ENCODE measurements at regions not wholly inside any gene's neighbourhood (a gene's known extent, or its start where the extent isn't known, plus 50 kb on each side); places are given as distances from the start of the nearest gene placed in this dataset.

GRCh38 chr4:18566970-18567799 is 545.6 kb upstream of the LCORL start:
- ATAC-seq (no peak), DNase-seq (ENCODE audit: low read depth, low spot score) (no peak)
- ChIA-PET POLR2A (no interaction called here), CTCF (no interaction called here)
- in situ Hi-C loops (cut with HindIII; ENCODE audit: low pct_unique_long_range_greater_than_20kb, low sequenced_read_pairs), result no loop called here
- intact Hi-C loops (cut with micrococcal nuclease; ENCODE audit: unreplicated experiment), result no loop called here
- H3K4me1 ChIP-seq (ENCODE audit: control insufficient read depth, insufficient read depth, low read length), result no peaks in the 10 kb centered on the region
- no peak overlapping the region for H3K27ac ChIP-seq (ENCODE audit: low read length)
- BruUV-seq (replicated peaks), result no TSS peak
- H3K36me3 ChIP-seq (ENCODE audit: control insufficient read depth, insufficient read depth, low read length), result no peaks in the 10 kb centered on the region
- H3K27me3 ChIP-seq (ENCODE audit: control insufficient read depth, insufficient read depth, low read length), result no peaks in the 10 kb centered on the region
- no peaks in the 10 kb centered on the region for H3K9me3 ChIP-seq (ENCODE audit: control insufficient read depth, insufficient read depth, low read depth, low read length)
- TF ChIP-seq REST (IDR thresholded peaks at IDR 0.05; ENCODE audit: insufficient read depth in 1 of 2, low read depth in 2 of 2, low read length in 1 of 2), result no peak
- TF ChIP-seq POLR2AphosphoS5 (IDR thresholded peaks at IDR 0.05; ENCODE audit: low read depth, low read length), result no peak
- TF ChIP-seq SIN3A (IDR thresholded peaks at IDR 0.05; ENCODE audit: borderline replicate concordance, insufficient read depth, low read depth, low read length), result no peak
- no peak for TF ChIP-seq CTCF (IDR thresholded peaks at IDR 0.05)
- TF ChIP-seq TCF7L2 (IDR thresholded peaks at IDR 0.05; ENCODE audit: low read depth, low read length), result no peak
- no peak overlapping the region for H3K4me3 ChIP-seq (ENCODE audit: low read depth in 2 of 2, low read length in 2 of 2)

GRCh38 chr4:18559492-18559891 is 537.9 kb upstream of the LCORL start:
- ChIA-PET POLR2A (no interaction called here), CTCF (no interaction called here)
- no TSS peak for BruUV-seq (replicated peaks)
- intact Hi-C loops (cut with micrococcal nuclease; ENCODE audit: unreplicated experiment) (no loop called here), in situ Hi-C loops (cut with HindIII; ENCODE audit: low pct_unique_long_range_greater_than_20kb, low sequenced_read_pairs) (no loop called here)
- H3K4me3 ChIP-seq (ENCODE audit: low read depth in 2 of 2, low read length in 2 of 2), result no peak overlapping the region
- H3K9me3 ChIP-seq (ENCODE audit: control insufficient read depth, insufficient read depth, low read depth, low read length), result no peaks in the 10 kb centered on the region
- ATAC-seq (no peak), DNase-seq (ENCODE audit: low read depth, low spot score) (no peak)
- H3K36me3 ChIP-seq (ENCODE audit: control insufficient read depth, insufficient read depth, low read length), result no peaks in the 10 kb centered on the region
- H3K4me1 ChIP-seq (ENCODE audit: control insufficient read depth, insufficient read depth, low read length), result no peaks in the 10 kb centered on the region
- H3K27me3 ChIP-seq (ENCODE audit: control insufficient read depth, insufficient read depth, low read length), result no peaks in the 10 kb centered on the region
- no peak overlapping the region for H3K27ac ChIP-seq (ENCODE audit: low read length)
- TF ChIP-seq CTCF (IDR thresholded peaks at IDR 0.05) (no peak), TCF7L2 (IDR thresholded peaks at IDR 0.05; ENCODE audit: low read depth, low read length) (no peak), SIN3A (IDR thresholded peaks at IDR 0.05; ENCODE audit: borderline replicate concordance, insufficient read depth, low read depth, low read length) (no peak), POLR2AphosphoS5 (IDR thresholded peaks at IDR 0.05; ENCODE audit: low read depth, low read length) (no peak), REST (IDR thresholded peaks at IDR 0.05; ENCODE audit: insufficient read depth in 1 of 2, low read depth in 2 of 2, low read length in 1 of 2) (no peak)

Measured in Panc1 (cell line).